NCI-H774 (cell line): ENCODE measurements at regions not wholly inside any gene's neighbourhood (a gene's known extent, or its start where the extent isn't known, plus 50 kb on each side); places are given as distances from the start of the nearest gene placed in this dataset.
"Not testable (repeated sequence)": the region's sequence is repeated elsewhere in the genome, so short reads cannot be mapped to it uniquely, and the experiment has no call there.

Experiments
- DNase-seq: peaks from one replicate; lab custom pipeline; 2025; lab: John Stamatoyannopoulos, UW

- not testable (repeated sequence) for DNase-seq
Observed at GRCh38 chr6:104676679-104677078, 183.0 kb downstream of the HACE1 start.

- not testable (repeated sequence) for DNase-seq
Observed at GRCh38 chr6:104675161-104675560, 184.6 kb downstream of the HACE1 start.

- not testable (repeated sequence) for DNase-seq
Observed at GRCh38 chr6:104673078-104673477, 186.6 kb downstream of the HACE1 start.

- DNase-seq = not testable (repeated sequence)
Observed at GRCh38 chr6:104671591-104671891, 188.2 kb downstream of the HACE1 start.

GRCh38 chr6:104670834-104671590 is 188.7 kb downstream of the HACE1 start:
- DNase-seq = not testable (repeated sequence)

- no peak for DNase-seq
Observed at GRCh38 chr6:104669483-104669882, 190.2 kb downstream of the HACE1 start.

- DNase-seq = no peak
Observed at GRCh38 chr6:104656235-104656634, 203.5 kb downstream of the HACE1 start.

GRCh38 chr6:104653781-104654180 is 205.9 kb downstream of the HACE1 start:
- DNase-seq = no peak

GRCh38 chr6:104648347-104648746 is 211.4 kb downstream of the HACE1 start:
- DNase-seq = no peak

- DNase-seq = no peak
Observed at GRCh38 chr6:104644848-104645247, 214.9 kb downstream of the HACE1 start.

- no peak for DNase-seq
Observed at GRCh38 chr6:104642871-104643270, 216.8 kb downstream of the HACE1 start.

GRCh38 chr6:104640761-104641160 is 219.0 kb downstream of the HACE1 start:
- DNase-seq = no peak

- peak; percentile 47 for DNase-seq
Observed at GRCh38 chr6:104640150-104640700, 219.5 kb downstream of the HACE1 start.

GRCh38 chr6:104639668-104640067 is 220.1 kb downstream of the HACE1 start:
- DNase-seq = no peak

- no peak for DNase-seq
Observed at GRCh38 chr6:104638841-104639290, 220.9 kb downstream of the HACE1 start.

GRCh38 chr6:104633125-104633524 is 226.6 kb downstream of the HACE1 start:
- no peak for DNase-seq

GRCh38 chr6:104632588-104632987 is 227.1 kb downstream of the HACE1 start:
- DNase-seq = no peak

- DNase-seq = no peak
Observed at GRCh38 chr6:104630955-104631354, 228.8 kb downstream of the HACE1 start.

GRCh38 chr6:104630522-104630921 is 229.2 kb downstream of the HACE1 start:
- no peak for DNase-seq

- DNase-seq = no peak
Observed at GRCh38 chr6:104629826-104630225, 229.9 kb downstream of the HACE1 start.

GRCh38 chr6:104625536-104625935 is 234.2 kb downstream of the HACE1 start:
- DNase-seq = no peak

- DNase-seq = peak; percentile 55
Observed at GRCh38 chr6:104623052-104623690, 236.5 kb downstream of the HACE1 start.

GRCh38 chr6:104621396-104621795 is 238.3 kb downstream of the HACE1 start:
- no peak for DNase-seq
